ENCODE measurements at regions not wholly inside any gene's neighbourhood (a gene's known extent, or its start where the extent isn't known, plus 50 kb on each side); places are given as distances from the start of the nearest gene placed in this dataset.
"Not testable (repeated sequence)": the region's sequence is repeated elsewhere in the genome, so short reads cannot be mapped to it uniquely, and the experiment has no call there.

DNA sequence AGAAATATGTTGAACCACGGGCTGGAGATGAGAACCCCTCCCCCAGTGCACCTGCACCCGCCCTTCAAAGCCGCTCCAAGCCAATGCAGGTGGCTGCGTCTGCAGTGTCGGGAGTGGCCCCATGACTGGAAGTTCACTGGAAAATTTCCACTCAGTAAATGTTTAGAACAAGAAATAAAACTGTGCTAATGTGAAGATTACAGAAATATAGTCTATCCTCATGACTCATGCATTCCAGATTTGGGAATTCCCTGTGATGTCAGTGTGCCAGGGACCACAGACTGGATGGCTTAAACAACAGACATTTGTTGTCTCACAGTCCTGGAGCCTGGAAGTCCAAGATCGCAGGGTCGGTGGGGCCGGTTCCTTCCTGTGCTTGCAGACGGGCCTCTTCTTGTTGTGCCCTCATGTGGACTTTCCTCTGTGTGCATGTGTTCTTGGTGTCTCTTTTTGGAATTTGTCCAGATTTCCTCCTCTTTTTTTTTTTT is 3967.0 kb upstream of the TPTE start:
- not testable (repeated sequence) for TF ChIP-seq POLR2A (IDR thresholded peaks at IDR 0.05)
- TF ChIP-seq, protein P1, sequence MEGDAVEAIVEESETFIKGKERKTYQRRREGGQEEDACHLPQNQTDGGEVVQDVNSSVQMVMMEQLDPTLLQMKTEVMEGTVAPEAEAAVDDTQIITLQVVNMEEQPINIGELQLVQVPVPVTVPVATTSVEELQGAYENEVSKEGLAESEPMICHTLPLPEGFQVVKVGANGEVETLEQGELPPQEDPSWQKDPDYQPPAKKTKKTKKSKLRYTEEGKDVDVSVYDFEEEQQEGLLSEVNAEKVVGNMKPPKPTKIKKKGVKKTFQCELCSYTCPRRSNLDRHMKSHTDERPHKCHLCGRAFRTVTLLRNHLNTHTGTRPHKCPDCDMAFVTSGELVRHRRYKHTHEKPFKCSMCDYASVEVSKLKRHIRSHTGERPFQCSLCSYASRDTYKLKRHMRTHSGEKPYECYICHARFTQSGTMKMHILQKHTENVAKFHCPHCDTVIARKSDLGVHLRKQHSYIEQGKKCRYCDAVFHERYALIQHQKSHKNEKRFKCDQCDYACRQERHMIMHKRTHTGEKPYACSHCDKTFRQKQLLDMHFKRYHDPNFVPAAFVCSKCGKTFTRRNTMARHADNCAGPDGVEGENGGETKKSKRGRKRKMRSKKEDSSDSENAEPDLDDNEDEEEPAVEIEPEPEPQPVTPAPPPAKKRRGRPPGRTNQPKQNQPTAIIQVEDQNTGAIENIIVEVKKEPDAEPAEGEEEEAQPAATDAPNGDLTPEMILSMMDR (IDR thresholded peaks at IDR 0.05): not testable (repeated sequence)

Data from lower leg skin (tissue), 3 donors.